ENCODE measurements at regions not wholly inside any gene's neighbourhood (a gene's known extent, or its start where the extent isn't known, plus 50 kb on each side); places are given as distances from the start of the nearest gene placed in this dataset.

DNA sequence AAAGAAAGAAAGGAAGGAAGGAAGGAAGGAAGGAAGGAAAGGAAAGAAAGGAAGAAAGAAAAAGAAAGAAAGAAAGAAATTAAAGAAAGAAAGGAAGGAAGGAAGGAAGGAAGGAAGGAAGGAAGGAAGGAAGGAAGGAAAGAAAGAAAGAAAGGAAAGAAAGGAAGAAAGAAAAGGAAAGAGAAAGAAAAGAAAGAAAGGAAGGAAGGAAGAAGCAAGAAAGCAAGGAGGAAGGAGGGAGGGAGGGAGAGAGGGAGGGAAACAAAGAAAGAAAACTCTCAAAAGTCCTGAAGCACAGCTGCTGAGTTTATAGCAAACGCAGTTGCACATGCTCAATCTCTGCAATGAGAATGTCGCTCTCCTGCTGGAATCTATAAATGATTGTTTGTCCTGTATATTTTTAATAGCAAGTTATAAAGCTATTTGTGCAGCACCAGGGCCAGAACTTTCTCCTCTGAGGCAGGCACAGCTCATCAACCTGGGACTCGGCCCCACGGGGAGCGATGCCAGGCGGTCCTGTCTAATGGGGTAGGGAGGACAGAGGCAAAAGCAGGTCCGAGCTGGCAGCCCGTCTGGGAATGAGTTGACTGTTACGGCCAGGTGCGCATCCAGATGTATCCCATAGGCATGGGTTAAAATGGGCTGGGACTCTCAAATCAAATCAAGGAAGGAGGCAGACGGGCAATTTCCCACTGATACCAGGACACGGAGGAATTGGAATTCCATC is 118.0 kb upstream of the PFKP start:
- no peak for DNase-seq

DNA sequence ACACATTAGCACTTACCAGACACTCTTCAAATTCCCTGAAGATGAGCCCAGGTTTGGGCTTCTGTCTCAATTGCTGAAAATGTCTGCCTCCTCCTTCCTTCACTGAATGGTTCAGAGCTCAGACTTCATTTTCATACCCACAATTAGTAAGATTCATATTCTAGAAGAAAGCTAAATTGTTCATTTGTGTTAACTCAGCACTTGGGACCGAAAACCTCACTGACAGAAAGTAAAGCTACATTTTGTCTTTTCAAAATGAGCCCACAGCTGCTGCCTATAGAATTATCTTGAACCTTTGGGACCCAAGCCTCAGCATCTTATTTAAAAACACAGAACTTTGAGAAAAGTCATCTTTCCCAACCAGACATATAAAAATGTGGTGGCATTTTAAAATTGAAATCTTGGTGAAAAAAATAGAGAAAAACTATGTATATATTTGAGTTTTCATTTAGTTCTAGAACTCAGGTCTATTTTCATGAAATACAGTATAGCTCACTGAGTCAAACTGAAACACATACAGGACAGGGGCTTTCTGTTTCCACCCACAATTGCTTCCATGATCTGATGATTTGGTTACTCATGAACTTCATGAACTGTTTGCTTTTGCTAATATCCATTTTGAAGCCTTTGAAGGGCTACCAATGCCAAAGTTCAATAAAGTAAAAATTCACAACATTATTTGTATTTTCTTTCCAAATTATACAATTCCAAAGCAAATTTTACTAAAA is 119.1 kb upstream of the PFKP start:
- no peak for DNase-seq

DNA sequence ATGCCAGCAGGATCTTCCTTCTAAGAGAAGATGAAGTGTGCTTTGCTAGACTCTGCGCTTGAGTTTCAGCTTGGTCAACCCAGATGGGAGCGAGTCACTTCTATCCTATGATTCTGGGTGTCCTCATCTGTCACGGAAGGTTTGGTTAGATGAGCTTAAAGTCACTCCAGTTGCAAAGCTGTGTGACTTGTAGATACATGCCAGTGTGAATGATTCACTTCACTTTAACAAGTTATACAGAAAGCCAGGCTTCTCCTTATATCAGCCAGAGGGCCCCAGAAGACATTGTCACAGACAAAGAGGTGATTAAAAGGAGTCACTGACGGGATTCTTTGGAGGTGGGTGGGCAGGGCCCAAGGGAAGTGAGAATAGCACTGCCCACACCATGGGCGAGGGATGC is 122.6 kb upstream of the PFKP start:
- no peak for DNase-seq

DNA sequence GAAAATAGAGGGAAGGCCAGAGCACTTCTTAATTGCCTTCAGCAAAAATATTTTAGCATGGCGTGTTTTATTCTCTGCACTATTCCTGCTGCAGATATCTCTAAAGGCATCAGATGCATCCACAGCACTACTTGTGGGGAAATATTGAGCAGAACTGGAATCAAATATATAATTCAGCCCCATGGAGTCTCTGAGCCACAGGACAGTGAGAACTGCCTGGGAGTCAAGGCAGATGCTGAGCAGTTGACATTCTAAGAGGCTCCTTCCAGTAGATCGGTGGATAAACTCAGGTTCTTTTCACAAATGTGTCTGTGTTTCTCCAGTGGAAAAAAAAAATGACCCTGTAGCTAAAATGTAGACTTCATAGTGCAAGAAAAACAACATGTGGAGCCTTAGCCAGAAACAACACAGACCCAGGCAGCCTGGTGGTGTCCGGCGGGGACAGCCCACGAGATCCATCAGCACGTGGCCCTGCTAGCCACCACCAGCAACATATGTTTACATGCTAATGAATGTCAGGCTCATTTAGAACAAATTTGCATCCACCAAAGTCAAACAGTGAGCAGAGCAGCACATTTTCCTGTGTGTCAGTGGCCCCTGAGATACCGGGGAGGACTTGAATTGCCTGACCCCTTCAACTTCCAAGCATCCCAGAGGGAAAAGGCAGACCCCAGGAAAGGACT is 123.3 kb upstream of the PFKP start:
- DNase-seq, result no peak

DNA sequence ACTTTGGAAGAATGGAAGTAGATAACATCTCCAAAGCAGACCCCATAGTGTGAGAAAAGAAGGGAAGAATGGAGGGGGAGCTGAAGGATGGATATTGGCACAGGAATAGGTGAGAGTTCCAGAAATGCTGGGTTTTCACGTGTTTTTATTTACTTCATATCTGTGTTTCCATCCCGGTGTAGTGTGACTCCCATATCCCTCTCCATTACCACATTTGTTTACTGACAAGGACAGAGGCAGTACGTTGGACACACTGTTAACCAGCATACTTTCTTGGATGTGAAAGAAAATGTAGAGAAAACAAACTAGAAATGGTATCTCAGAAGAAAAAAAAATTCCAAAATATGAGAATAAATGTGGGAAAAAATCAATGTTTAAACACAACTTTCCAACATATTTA is 124.4 kb upstream of the PFKP start:
- DNase-seq, result no peak

DNA sequence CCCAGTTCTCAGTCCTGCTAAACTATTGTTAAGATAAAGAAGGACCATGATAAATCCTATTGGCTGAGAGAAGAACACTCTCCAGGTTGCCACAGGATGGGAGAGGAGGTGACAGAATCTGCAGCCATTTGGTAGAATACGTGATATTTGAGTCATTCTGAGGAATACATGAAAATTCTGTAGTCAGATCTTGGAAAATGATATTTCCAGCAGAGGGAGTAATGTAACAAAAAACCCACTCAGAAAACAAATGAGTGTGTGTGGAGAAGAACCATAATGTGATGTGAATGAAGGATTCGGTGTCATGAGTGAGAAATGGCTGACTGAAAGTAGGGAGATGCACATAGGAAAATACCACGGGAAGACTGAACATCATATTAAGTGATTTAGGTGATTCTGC is 128.5 kb upstream of the PFKP start:
- no peak for DNase-seq

DNA sequence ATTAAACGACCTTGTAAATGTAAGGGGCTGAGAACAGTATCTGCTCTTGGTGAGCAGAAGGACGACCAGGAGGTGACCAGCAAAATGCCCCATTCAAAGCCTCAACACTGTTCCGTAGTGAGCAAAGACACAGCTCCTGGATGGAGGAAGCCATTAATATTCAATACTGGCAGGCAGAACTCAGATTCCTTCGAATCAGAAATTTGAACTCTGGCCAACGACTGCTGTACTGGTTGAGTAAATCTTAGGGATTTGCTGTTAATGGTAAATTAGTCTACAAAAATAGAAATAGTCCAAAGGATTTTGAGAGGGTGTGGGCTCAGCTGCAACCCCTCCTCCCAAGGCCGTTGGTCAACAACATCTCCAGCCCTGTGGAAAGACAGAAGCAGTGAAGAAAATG is 130.5 kb upstream of the PFKP start:
- no peak for DNase-seq

DNA sequence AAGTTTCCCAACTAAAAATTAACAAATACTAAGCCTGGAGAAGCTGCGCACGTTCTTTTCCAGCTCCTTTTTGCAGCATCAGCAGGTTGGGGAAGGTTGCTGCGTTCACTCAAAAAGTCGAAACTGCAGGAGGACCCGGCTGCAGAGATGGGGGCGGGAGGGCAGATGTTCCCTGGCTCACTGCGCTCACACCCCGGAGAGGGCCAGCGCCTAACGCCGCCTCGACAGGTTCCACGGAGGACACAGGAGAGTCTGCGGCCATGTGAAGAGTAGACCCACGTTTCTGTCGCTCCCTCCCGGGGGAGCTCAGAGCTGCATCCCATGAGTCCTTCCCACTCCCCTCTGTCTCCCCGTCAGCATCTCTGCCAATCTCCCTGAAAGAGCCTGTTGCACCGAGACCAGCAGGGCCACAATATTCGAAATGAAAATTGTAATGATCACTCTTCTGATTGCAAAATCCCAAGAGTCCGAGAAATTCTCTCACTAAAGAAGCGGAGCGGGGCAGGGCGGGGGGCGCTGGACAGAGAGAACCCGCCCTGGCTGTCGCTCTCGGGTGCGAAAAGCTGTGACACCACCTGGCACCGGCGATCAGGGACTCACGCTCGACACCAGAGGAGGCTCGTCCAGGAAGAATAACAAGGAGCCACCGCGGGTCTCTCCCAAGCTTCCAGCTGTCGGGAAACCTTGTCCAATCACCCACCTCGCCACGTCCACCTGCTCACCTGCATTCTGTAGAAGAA is 131.5 kb upstream of the PFKP start:
- DNase-seq, result peak; percentile 1

DNA sequence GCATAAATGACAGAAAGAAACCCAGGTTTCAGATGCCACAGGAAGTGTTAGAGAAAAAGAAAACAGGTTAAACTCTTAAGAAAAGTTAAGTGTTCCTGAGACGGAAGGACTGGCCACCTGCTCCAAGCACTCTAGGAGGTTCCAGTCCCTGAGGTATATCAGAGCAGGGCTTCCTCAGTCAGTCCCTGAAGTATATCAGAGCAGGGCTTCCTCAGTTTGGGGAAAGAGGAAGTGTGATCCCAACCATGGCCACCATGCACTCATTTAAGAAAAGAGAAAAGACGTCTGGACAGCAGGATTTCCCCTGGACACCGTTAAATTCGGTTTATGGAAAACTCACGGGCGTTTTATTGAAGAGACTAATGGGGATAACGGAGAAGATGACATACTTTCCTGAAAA is 133.4 kb upstream of the PFKP start:
- DNase-seq, result no peak

DNA sequence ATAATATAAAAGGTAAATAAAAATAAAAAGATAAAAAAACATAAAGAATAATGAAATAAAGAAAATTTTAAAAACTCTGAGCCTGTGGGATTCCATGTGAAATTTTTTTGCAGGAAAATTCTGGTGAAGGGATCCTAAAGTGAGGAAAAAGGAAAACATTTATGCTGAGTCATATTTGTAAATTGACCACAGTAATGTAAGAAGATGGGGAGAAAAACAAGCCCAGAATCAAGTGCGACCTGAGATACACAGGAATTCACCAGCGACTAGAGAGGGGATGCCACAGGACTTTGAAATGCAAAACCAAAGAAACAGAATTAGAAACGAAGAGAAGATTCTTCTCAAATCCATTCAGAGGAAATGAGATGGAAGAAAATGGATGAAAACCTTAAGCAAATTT is 133.8 kb upstream of the PFKP start:
- DNase-seq, result no peak

DNA sequence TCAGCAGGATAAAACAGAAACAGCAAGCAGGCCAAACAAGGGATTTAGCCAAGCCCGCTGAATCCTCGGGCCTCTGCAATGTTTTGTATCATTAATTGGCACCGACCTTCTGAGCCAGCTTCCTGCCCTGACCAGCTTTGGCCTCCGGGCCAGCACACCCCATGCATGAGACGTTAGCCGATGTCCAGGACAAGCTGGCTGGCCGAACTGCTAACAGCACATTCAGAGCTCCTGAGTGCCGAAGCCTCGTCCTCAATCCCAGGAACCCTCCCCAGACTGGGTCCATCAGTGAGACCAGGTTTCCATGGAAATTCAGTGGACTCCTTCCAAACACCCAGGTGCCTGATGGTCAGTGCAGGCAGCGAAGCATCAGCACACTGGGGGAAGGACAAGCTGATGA is 134.3 kb upstream of the PFKP start:
- DNase-seq, result no peak

DNA sequence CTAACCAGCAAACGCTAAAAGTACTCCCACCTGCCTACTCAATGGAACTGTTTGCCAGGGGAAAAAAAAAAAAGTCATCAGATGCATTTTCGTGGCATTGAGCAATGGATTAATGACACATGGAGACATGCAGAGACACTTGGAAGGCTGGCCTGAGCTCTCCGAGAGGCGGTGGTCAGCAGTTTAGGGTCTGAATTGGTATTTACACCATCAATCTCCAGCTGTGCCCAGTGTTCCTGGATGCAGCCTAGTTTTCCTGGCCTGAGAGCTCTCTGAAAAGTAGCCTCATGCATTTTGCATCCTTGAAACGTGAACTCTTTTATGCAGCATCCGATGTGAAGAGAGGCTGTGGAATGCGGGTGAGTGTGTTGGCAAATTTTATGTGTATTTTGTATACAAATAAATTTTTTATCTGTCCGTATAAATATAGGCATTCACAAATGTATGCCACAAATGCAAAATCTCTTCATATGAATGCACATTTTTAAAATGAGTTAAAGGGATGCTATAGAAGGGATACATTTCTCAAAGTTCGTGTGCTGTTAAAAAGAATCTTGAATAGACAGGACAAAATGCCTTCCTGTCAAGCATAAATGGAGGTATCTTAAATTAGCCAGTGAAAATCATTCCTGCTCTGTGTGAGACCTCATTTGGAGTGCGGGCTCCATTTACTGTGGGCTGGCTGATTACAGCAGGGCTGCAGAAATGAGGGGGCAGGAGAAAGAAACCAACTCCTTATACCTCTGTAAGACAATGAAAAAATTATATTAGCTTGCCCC is 137.7 kb upstream of the PFKP start:
- DNase-seq, result no peak

DNA sequence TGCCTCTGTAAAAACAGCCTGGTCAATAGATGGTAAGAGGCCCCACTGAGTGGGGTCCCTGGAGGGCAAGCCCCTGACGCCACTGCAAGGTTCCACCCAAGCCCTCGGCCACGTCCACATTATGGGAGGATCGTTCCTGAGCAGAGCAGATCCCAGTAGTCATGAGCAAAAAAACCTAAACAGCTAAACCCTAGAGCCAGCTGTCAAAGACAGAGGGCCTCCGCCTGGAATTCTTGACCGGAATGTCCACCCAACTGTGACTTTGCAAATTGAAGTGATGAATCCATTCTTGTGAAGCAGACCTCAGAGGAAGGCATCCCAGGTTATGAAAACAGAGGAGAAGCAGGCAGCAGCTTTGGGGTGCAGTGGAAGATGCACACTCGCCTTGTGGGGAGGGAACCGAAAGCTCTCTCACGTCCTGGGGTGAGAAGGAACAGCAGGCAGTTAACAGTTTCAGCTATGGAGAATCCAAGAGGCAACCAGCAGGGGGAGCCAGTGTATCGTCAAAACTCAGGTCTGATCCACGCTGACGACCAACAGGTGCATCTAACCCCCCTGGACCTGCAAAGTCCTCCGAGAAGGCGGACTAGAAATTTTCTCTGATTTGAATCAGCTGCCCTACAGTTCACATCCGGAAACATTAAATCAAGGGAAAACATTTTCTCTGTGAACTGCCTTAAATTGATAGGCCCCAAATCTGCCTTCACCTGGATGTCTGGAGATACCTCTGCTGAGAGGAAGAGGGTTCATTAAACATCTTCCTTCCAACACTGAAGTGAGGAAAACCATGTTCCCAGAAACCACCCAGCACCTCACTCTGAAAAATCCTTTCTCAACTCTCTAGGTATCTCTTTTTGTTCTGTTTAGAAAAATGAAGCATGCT is 139.1 kb upstream of the PFKP start:
- no peak for DNase-seq

DNA sequence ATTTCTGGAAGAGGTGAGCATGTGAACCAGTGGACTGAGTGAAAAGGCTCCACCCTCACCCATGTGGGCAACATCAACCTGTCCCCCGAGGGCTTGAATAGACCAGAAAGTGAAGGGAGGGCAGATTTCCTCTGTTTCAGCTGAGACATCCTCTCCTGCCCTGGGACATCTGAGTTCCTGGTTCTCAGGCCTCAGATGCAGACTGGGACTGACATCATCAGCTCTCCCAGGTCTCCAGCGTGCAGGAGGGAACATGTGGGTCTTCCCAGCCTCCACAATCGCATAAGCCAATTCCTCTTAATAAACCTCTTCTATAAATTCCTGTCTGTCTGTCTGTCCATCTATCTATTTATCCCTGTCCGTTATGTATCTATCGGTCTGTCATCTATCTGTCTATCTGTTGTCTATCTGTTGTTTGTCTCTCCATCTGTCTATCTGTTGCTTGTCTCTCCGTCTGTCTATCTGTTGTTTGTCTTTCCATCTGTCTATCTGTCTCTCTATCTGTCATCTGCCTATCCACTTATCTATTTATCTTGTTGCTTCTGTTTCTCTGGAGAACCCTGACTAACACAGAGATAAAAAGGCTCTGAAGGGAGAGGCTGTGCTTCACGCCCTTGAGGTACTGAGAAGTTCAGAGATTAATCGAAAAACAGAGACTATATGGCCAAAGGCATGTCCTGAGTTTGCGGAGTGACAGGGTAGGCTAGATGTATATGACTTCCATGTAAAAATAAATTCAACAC is 140.3 kb upstream of the PFKP start:
- DNase-seq, result no peak

DNA sequence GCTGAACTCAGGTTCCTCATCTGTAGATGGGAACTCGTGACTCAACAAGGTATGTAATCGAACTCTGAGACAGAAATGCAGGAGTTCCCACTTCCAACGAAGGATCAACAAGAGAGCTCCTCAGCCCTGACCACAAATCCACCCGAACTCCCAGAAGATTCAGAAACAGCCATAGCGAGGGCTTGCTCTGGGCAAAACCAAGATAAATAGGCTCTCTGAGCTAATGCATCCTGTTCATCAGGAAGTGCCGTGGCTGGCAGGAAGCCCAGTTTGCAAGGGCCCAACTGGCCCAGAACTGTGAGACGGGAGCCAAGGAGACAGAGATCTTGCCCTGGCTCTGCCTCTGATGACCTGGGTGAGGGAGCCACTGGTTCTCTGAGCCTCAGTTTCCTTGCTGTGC is 141.7 kb upstream of the PFKP start:
- no peak for DNase-seq

DNA sequence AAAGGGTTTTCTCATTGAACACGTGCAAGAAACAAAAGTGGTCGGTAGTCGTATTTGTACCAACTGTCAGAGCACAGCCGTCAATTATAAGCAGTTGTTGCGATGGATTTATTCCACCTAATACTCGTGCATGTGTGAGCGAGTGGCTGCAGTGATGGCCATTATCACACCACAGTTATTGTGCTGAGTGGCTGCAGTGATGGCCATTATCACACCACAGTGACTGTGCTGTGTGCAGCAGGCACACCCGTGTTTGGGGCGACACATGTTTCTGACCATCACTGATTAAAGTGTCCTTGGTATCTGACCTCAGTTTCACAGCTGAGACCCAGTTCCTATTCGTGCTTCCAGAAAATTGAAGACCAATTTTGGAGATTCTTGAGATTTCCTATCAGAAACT is 142.9 kb upstream of the PFKP start:
- no peak for DNase-seq

DNA sequence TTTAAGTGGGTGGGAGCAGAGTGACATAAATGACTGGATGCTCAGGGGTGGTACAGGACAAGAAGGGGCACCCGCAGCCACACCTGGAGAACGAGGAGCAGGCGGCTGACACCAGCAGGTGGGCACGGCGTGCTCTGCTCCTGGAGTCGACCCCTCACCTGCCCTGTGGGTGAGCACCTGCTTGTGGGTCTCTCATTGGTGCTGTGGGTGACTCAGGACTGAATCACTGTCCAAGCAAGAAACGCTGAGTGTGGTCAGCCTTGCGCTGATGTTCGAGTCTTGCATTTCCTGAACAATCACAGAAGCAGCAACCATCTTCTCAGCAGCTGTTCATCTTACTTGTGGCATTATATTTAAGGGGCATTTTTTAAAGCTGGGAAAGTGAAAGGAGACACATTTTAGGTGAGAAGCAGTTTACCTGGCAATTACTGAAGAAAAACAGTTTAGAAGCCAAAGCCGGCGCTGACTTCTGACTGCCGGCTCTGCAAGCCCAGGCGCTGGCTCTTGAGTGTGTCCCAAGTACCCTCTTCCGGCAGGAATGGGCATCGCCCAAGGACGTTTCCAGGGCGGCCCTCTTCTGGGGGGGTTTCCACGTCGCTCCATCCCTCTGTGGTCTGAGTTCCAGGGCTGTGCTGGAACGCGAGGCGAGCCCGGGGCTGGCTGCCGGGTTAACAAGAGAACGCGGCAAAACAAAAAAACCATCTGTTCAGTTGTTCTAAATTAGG is 145.2 kb upstream of the PFKP start:
- no peak for DNase-seq

DNA sequence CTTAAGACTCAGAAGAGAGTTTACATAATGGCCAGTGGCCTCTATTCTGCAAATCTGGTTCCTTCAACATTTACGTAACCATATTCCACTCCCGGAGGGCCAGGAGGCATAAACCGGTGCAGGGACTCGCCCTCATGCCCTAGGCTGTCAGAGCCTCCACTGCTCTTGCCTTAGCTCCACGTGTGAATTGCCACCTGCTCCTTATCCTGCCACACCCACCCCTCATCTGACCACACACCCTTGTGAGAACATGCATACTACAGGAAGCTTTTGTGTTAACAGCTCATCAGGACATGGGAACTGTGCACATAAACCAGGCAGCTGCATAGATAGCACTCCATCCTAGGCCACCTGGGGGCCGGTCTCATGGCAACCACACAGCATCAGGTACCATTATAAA is 146.7 kb upstream of the PFKP start:
- DNase-seq, result no peak

DNA sequence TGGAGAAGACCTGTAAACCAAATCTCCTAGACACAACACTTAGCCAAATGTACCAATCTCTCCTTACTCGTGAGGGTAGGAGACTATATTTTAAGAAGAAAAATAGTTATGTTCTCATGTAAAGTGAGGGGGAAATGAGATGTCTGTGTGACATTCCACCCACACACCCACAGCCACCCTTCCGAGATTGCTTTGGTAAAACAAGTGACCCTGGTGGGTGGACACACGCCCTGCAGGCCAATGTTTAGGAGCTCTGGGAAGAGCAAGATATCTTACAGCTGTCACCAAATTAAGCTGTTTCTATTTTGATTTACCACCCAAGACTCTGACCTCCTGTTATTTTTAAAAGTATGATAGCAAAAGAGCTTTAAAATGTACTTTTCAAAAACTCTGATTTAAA is 147.2 kb upstream of the PFKP start:
- DNase-seq, result no peak

DNA sequence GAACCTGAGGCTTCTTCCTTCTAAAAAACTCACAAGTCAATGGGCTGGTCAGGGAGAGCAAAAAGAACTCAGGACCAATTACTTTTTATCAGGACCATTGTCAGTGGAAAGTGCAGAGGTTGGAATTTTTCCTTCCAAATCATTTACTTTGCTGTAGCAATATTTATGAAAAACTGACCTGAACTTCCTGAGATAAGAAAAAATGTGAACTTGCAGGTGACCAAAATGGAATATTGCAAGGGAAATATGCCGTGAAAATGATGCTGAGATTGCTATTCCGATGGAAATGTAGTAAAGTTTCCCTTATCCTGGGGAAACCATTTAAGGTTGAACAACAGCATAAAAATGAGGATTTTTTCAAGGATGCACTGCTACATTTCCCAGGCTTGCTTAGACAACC is 148.3 kb upstream of the PFKP start:
- DNase-seq, result no peak

Data from NCI-H524 treated with DMSO at 0.1 percent for 48 hours (cell line).